ENCODE measurements at regions not wholly inside any gene's neighbourhood (a gene's known extent, or its start where the extent isn't known, plus 50 kb on each side); places are given as distances from the start of the nearest gene placed in this dataset.

- TF ChIP-seq CTCF (IDR thresholded peaks at IDR 0.05; ENCODE audit: borderline replicate concordance, extremely low read depth, low read length, poor library complexity, severe bottlenecking): no peak
- no peak for TF ChIP-seq EZH2 (IDR thresholded peaks at IDR 0.05; ENCODE audit: borderline replicate concordance, low read depth, low read length, severe bottlenecking)
Measured at GRCh38 chr3:118548434-118548833, 486.2 kb downstream of the IGSF11 start.
